Activated effector memory CD4-positive, alpha-beta T cell treated with anti-CD3 and anti-CD28 coated beads, Interleukin-2, amount 50 U/mL, for 16 hours (primary cell): ENCODE measurements at regions not wholly inside any gene's neighbourhood (a gene's known extent, or its start where the extent isn't known, plus 50 kb on each side); places are given as distances from the start of the nearest gene placed in this dataset.

Experiments
- DNase-seq: peaks from one replicate; pipeline ENCODE4 v3.0.0-alpha.2; 2020

DNA sequence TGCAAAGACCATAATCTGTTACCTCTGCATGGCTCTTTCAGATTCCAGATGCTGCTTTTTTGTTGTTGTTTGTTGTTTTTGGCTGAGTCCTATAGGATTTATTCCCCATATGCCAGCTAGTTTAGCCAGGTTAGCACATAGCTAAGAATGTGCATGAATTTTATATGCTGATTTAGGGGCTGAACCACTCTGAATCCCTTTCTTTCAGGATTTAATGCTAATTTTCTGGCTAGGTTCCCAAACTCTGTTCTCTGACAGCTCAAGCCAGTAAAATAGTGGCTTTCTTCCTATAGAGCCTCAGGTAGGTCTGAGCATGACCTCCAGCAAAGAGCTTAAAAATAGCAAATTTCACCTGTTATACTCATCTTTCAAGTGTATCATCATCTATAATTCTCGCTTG is 521.4 kb downstream of the CAAP1 start:
- no peak for DNase-seq

GRCh38 chr9:26369093-26369492 is 523.5 kb downstream of the CAAP1 start:
- DNase-seq: no peak

DNA sequence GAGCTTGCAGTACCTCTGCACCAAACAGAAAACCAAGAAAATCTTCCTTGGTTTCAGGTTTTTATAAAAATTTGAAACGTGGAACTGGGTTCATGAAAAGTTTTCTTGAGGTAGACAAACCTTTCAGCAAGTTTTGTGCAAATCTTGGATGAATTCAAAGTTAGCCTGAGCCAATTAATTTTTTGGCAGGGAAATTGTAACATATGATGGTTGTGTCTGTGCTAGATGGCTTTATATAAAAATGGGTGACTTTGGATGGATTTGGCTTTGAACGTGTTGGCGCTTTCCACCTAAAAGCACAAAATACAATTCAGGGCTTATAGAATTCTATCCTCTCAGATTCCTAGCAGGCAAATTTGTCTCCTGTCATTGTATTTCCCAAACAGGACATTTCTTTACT is 524.4 kb downstream of the CAAP1 start:
- no peak for DNase-seq

GRCh38 chr9:26361010-26361409 is 531.6 kb downstream of the CAAP1 start:
- DNase-seq: no peak

DNA sequence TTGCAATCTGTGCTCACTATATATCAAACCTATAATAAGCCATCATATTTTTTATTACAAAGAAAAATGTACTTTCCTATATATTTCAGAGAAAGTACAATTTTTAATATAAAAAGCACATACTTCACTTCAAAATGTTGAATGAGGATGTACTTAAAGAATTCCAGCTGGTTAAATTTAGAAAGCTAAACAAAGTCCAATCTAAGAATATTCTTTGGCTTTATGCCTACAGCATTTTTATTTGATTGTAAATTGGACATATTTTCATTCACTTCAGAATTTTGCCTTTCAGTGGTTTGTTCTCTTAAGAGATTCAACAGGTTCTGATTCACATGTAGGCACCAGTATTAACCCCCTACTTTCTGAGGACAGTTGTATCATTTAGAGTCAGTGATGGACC is 533.8 kb downstream of the CAAP1 start:
- DNase-seq: no peak

DNA sequence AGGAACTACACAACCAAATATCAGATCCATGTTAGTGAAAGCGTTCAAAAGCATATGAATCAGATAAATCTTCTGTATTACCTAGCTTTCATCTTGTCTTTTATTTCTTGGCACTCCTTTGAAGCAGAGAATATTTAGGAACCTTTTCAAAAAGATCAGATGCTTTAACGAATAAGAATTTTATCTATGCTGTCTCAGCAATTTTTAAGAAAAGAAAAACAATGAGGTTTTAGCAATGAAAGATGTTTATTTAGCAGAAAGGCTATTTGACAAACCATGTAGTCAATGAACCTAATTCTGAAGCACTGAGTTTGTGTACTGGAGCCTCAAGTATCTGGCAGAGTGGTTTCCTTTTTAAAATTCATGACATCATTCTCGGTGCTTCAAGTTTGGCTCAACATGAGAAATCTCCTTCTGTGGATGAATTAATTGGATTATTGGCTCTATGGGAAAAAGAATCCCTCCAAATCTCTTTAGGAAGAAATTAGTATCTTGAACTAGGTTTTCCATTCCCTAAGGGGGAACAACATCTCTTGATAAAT is 534.7 kb downstream of the CAAP1 start:
- no peak for DNase-seq

GRCh38 chr9:26356491-26356890 is 536.1 kb downstream of the CAAP1 start:
- no peak for DNase-seq

- DNase-seq: no peak
Measured at GRCh38 chr9:26346942-26347477, 545.6 kb downstream of the CAAP1 start.

DNA sequence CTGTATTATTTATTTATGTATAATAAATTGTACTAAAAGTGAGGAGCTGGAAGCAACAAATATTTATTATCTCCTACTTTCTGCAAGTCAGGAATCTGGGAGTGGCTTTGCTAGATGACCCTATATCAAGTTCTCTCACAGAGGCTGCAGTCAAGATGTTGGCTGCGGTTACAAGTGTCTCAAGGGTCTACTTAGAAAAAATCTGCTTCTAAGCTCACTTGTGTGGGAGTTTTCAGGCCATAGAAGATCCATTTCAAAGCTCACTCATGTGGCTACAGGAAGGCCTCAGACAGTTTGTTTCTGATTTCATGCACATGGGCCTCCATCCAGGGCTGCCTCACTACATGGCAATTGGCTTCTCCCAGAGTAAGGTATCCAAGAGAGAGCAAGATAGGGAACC is 551.1 kb downstream of the CAAP1 start:
- DNase-seq: no peak

DNA sequence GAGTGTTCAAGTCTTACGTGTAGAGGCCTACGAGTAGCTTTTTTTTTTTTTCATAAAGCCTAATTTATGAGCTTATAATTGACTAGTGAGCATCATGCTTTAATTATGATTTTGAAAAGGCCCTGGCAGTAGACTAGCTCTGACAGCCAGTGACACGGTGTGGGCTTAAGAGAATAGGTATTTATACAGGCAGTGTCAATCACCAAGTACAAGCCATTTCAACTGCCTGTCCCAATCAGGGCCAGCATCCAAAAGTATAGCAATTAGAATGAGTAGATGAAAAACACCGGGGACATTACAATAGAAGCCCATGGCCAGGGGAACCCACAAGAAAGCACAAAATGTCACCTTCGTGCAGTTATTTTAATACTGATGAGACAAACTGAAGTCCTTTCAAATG is 552.8 kb downstream of the CAAP1 start:
- DNase-seq: no peak

GRCh38 chr9:26335116-26335515 is 557.5 kb downstream of the CAAP1 start:
- no peak for DNase-seq

DNA sequence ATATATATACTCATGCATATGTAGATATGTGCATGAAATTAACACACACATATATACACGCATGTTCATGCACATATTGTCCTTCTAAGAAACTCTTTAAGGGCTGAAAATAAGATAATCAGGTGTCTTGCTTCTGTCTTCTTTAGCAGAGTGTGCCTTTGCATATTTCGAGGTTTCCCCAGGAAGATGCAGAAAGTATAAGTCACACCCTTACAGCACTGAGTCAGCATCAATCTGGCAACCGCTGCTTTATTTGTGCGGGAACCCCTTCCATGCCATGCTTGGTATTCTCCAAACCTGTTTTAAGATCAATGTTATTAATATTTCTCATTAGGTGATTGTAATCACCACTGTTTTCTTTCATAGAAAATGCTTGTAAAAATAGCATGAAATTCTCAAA is 557.9 kb downstream of the CAAP1 start:
- no peak for DNase-seq

GRCh38 chr9:26331223-26331622 is 561.4 kb downstream of the CAAP1 start:
- DNase-seq: no peak

- no peak for DNase-seq
Measured at GRCh38 chr9:26329974-26330373, 562.6 kb downstream of the CAAP1 start.

DNA sequence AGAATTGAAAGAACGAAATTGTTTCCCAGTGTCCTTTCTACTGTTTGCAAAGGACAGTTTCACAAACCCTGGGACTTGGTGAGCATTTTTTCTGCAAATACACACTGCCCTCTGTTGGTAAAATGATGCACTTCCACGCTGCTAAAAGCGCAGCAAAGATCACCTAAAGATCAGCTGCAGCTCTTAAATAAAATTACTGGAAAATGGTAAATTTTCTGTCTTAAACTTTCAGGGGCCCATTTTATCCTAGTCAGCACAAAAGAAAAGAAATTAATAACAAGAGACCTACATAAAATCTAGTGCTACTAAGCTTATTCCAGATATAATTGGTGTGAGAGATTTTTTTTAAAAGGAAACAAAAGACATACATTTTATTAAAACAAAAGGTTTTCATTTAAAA is 566.0 kb downstream of the CAAP1 start:
- DNase-seq: no peak

- DNase-seq: no peak
Measured at GRCh38 chr9:26325444-26325829, 567.2 kb downstream of the CAAP1 start.

DNA sequence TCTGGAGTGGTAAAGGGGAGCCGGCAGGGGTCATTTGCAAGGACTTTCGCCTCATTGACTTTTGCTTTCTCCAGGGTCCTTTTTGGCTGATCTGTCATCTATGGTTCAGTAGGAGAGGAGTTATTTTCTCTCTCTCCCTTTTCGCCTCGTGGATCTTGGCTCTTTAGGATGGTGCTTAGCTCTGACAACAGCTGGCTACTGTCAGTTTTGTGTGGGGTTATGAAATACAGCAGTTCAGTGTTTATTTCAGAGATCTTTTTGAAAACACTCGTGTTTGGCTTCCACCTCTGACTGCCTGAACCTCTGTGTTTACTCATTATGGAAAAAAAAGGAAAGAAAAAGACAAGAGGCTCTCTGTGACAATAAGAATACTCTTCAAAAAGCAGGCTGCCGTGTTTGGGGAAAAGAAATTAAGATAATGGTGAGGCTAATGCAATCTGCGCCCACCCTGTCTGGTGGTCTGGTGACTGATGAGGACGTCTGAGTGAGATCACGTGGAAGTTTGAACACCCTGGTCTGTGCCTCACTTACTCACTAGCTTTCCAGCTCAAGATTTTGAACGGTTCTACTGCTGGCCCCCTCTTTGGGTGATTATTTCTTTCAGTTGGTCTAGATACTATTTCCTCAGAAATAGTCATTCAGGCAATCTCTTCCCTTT is 567.7 kb downstream of the CAAP1 start:
- DNase-seq: no peak

- no peak for DNase-seq
Measured at GRCh38 chr9:26321935-26322334, 570.7 kb downstream of the CAAP1 start.

GRCh38 chr9:26319859-26320258 is 572.7 kb downstream of the CAAP1 start:
- no peak for DNase-seq

DNA sequence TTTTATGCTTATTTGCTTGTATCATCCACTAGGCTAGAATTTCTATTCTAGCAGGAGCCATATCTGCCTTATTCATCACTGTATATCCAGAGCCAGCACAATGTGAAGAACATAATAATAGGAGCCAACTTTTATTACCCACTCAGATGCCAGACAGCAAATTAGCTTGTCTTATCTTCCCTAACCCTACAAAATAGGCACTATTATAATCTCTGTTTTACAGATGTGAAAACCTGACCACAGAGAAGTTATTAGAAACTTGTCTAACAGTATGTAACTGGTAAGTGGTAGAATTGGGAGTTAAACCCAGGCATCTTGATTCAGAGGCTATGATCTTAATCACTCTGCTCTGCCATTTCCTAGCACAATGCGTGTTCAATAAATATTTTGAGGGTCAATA is 579.5 kb downstream of the CAAP1 start:
- no peak for DNase-seq

DNA sequence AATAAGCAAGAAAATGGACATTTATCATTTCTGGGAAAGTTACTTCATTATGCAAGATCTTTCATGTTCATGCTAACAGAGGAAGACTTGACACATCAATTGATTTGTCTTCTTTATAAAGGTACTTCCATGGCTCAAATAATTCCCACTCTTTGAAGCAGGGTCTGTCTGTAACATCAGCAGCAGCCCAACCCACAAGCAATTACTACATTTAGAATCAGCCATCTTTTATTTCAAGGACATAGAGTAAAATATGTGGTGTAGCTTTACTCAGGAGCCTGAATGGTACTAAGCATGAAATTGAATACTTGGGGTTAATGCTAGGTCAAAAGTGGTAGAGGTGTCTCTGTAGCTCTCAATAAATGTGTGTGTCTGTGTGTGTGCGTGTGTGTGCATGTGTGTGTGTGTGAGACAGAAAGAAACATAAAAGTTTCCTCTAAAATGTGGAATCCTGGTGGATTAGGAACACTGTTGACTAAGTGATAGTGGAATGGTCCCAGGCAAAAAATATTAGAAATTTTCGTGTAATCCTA is 581.1 kb downstream of the CAAP1 start:
- no peak for DNase-seq

GRCh38 chr9:26310294-26310693 is 582.3 kb downstream of the CAAP1 start:
- DNase-seq: no peak

DNA sequence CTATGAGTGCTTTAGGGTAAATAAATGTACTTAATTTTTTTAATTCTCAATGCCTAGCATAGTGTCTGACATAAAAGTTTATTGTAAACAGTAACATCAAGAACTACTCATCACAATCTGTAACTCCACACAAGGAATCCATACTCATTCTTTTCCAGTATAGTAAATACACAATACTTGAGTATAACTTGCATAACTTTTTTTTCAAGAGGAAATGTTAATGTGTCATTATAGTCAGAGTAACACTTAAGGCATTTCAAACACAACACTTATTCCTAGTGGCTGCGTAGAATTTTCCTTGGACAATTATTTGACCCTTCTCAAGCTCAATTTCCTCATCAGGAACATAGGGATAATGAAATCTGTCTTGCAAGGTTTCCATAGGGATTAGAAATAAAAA is 584.3 kb downstream of the CAAP1 start:
- DNase-seq: no peak

GRCh38 chr9:26301659-26302058 is 590.9 kb downstream of the CAAP1 start:
- DNase-seq: no peak

- no peak for DNase-seq
Measured at GRCh38 chr9:26301046-26301445, 591.6 kb downstream of the CAAP1 start.
